ENCODE measurements at regions not wholly inside any gene's neighbourhood (a gene's known extent, or its start where the extent isn't known, plus 50 kb on each side); places are given as distances from the start of the nearest gene placed in this dataset.

DNA sequence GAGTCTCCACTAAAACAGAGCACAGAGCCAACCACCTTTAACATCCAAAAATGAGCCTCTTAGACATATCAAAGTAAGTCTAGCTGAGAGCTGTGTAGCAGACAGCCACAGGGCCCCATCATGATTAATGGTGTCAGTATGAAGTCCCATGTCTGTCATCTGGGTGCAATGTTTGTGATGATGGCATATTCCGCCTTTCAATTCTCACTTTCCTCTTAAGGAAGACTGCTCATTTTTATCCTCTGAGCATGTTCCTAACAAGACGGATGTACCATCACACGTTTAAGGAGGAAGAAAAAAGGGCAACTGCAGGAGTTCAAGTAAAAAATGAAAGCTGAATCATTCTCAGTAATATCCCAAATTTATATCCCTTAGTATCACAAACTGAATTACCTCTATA is 85.8 kb upstream of the KCNMB2 start:
- TF ChIP-seq CTCF (IDR thresholded peaks at IDR 0.05) (no peak), POLR2A (IDR thresholded peaks at IDR 0.05) (no peak)

Data from thyroid gland (tissue), 4 donors.